GM10266 (cell line): ENCODE measurements at regions not wholly inside any gene's neighbourhood (a gene's known extent, or its start where the extent isn't known, plus 50 kb on each side); places are given as distances from the start of the nearest gene placed in this dataset.

Experiments used
- DNase-seq: peaks from one replicate; pipeline ENCODE4 v3.0.0; 2012; ENCODE audit errors: extremely low spot score
- CTCF ChIP-seq: IDR thresholded peaks from 2 replicates; pipeline ENCODE4 v1.5.1; 2012; ENCODE audit warnings: mild to moderate bottlenecking, low read depth; ENCODE audit not compliant: control insufficient read depth, insufficient read depth; ENCODE audit errors: missing control alignments

GRCh38 chr12:16919551-16919950 lies 313.6 kb upstream of the LMO3 start:
- no peak for DNase-seq
- no peak for TF ChIP-seq CTCF

- no peak for TF ChIP-seq CTCF
- no peak for DNase-seq
Measured at GRCh38 chr12:16914853-16915252, 308.9 kb upstream of the LMO3 start.

GRCh38 chr12:16913832-16914490 lies 308.0 kb upstream of the LMO3 start:
- DNase-seq = no peak
- no peak for TF ChIP-seq CTCF

- no peak for TF ChIP-seq CTCF
- no peak for DNase-seq
Measured at GRCh38 chr12:16901946-16902345, 296.0 kb upstream of the LMO3 start.

GRCh38 chr12:16893426-16893825 lies 287.5 kb upstream of the LMO3 start:
- no peak for TF ChIP-seq CTCF
- DNase-seq = no peak

GRCh38 chr12:16891673-16892072 lies 285.7 kb upstream of the LMO3 start:
- no peak for TF ChIP-seq CTCF
- DNase-seq = no peak

GRCh38 chr12:16884819-16885218 lies 278.9 kb upstream of the LMO3 start:
- TF ChIP-seq CTCF = no peak
- no peak for DNase-seq
